ENCODE measurements at regions not wholly inside any gene's neighbourhood (a gene's known extent, or its start where the extent isn't known, plus 50 kb on each side); places are given as distances from the start of the nearest gene placed in this dataset.

DNA sequence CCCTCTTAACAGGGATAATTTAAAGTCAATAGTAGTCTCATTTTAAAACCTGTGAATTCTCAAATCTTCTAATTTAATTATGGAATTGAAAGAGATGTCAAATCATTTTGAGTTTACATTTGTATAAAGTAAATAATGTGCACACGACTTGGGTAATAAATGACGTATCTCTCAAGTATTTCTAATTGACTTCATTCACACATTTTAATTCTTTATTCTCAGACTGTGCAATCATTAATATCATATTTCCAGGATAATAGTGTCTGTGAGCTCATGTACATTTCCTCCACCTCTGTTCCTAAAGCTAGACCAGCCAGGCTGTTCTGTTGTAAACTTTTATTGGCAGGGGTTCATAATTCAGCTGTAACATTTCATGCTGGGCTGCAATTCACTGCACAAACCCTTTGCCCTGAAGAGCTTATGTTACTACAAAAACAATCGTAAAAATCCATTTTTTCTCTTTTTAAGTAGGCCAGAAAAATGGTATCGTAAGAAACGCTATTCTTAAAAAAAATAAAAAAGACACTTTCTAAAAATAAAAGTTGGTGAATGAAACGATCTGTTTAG lies 1103.1 kb upstream of the TENM3 start:
- no peak for TF ChIP-seq EZH2 (IDR thresholded peaks at IDR 0.05)
- TF ChIP-seq POLR2AphosphoS5 (IDR thresholded peaks at IDR 0.05; ENCODE audit: borderline replicate concordance, low read depth, low read length) = no peak
- no peak for TF ChIP-seq FOXP2 (optimal IDR thresholded peaks at IDR 0.05; ENCODE audit: control extremely low read depth, extremely low read length, insufficient read depth)
